Liver (tissue), 8 donors: ENCODE measurements at regions not wholly inside any gene's neighbourhood (a gene's known extent, or its start where the extent isn't known, plus 50 kb on each side); places are given as distances from the start of the nearest gene placed in this dataset.

Experiments
- DNase-seq: peaks from one replicate; pipeline ENCODE4 v3.0.0-alpha.2; 2017; ENCODE audit warnings: low spot score
- H3K27ac ChIP-seq, 2 donors: one replicate each; pipeline ENCODE4 v1.7.0; 2013; ENCODE audit warnings: inconsistent platforms in 2 of 2, low read length in 2 of 2, control low read depth in 1 of 2, low read depth in 1 of 2, mild to moderate bottlenecking in 1 of 2
- H3K27me3 ChIP-seq, 4 donors: one replicate each; pipeline versions ENCODE4 v1.6.1 to v1.7.0; 2013; ENCODE audit warnings: low read length in 3 of 4, inconsistent platforms in 1 of 4, mild to moderate bottlenecking in 1 of 4, moderate library complexity in 1 of 4; ENCODE audit not compliant: control insufficient read depth in 4 of 4, insufficient read depth in 4 of 4
- H3K36me3 ChIP-seq, 4 donors: one replicate each; pipeline versions ENCODE4 v1.6.1 to v1.7.0; 2013; ENCODE audit warnings: low read length in 3 of 4, mild to moderate bottlenecking in 3 of 4, low read depth in 1 of 4, moderate library complexity in 1 of 4; ENCODE audit not compliant: control insufficient read depth in 4 of 4, insufficient read depth in 3 of 4
- H3K4me1 ChIP-seq, 4 donors: one replicate each; pipeline versions ENCODE4 v1.6.1 to v1.7.0; 2013; ENCODE audit warnings: low read length in 3 of 4, mild to moderate bottlenecking in 3 of 4, moderate library complexity in 1 of 4; ENCODE audit not compliant: control insufficient read depth in 4 of 4, insufficient read depth in 4 of 4
- H3K4me3 ChIP-seq, 3 donors: one replicate each; pipeline versions ENCODE4 v1.6.1 to v1.7.0; 2013; ENCODE audit warnings: low read length in 3 of 3, control low read depth in 1 of 3, low read depth in 1 of 3, mild to moderate bottlenecking in 1 of 3
- H3K9ac ChIP-seq, 2 donors: one replicate each; pipeline ENCODE4 v1.7.0; 2013; ENCODE audit warnings: low read length in 2 of 2, mild to moderate bottlenecking in 2 of 2, moderate library complexity in 2 of 2, control low read depth in 1 of 2, low read depth in 1 of 2
- H3K9me3 ChIP-seq, 4 donors: one replicate each; pipeline versions ENCODE4 v1.6.1 to v1.7.0; 2013; ENCODE audit warnings: low read length in 3 of 4; ENCODE audit not compliant: control insufficient read depth in 4 of 4
- ATF3 ChIP-seq: IDR thresholded peaks from 2 replicates; pipeline ENCODE4 v1.6.1; 2016; ENCODE audit warnings: antibody characterized with exemption
- CTCF ChIP-seq: fragments of 150-350 bp; IDR thresholded peaks from 2 replicates; pipeline ENCODE4 v1.5.1; 2017; ENCODE audit warnings: improper control_type of control experiment, low read depth, low read length; ENCODE audit not compliant: missing input control
- EGR1 ChIP-seq, 2 donors: IDR thresholded peaks; 2 replicates each; pipeline ENCODE4 v1.6.1; 2016 to 2018; ENCODE audit warnings: antibody characterized with exemption in 2 of 2, low read depth in 2 of 2
- FOXA1 ChIP-seq: IDR thresholded peaks from 2 replicates; pipeline ENCODE4 v1.6.1; 2016; ENCODE audit warnings: antibody characterized with exemption
- FOXA2 ChIP-seq: IDR thresholded peaks from 2 replicates; pipeline ENCODE4 v1.6.1; 2016; ENCODE audit warnings: antibody characterized with exemption
- GABPA ChIP-seq, 2 donors: IDR thresholded peaks in 1 of 2; conservative IDR thresholded peaks in 1 of 2; 2 replicates each; pipeline ENCODE4 v1.6.1; 2016; ENCODE audit warnings: antibody characterized with exemption in 2 of 2, mild to moderate bottlenecking in 1 of 2, moderate library complexity in 1 of 2
- HNF4G ChIP-seq: IDR thresholded peaks from 2 replicates; pipeline ENCODE4 v1.6.1; 2016; ENCODE audit warnings: antibody characterized with exemption
- JUND ChIP-seq, 2 donors: IDR thresholded peaks; 2 replicates each; pipeline ENCODE4 v1.6.1; 2016; ENCODE audit warnings: antibody characterized with exemption in 2 of 2
- MAX ChIP-seq: IDR thresholded peaks from 2 replicates; pipeline ENCODE4 v1.6.1; 2016; ENCODE audit warnings: antibody characterized with exemption
- NR2F2 ChIP-seq: IDR thresholded peaks from 2 replicates; pipeline ENCODE4 v1.6.1; 2016; ENCODE audit warnings: antibody characterized with exemption
- RAD21 ChIP-seq, 2 donors: IDR thresholded peaks; 2 replicates each; pipeline ENCODE4 v1.6.1; 2016; ENCODE audit warnings: antibody characterized with exemption in 2 of 2, mild to moderate bottlenecking in 2 of 2
- REST ChIP-seq: IDR thresholded peaks from 2 replicates; pipeline ENCODE4 v1.6.1; 2016; ENCODE audit warnings: antibody characterized with exemption, mild to moderate bottlenecking
- SP1 ChIP-seq: IDR thresholded peaks from 2 replicates; pipeline ENCODE4 v1.6.1; 2018; ENCODE audit warnings: antibody characterized with exemption, mild to moderate bottlenecking
- TAF1 ChIP-seq: conservative IDR thresholded peaks from 2 replicates; pipeline ENCODE4 v1.6.1; 2016; ENCODE audit warnings: antibody characterized with exemption, mild to moderate bottlenecking
- YY1 ChIP-seq: IDR thresholded peaks from 2 replicates; pipeline ENCODE4 v1.6.1; 2016; ENCODE audit warnings: antibody characterized with exemption, mild to moderate bottlenecking
- WGBS: extraction: QIAGEN DNeasy Blood & Tissue Kit; methylation state at CpG from one replicate; pipeline ENCODE4 v1.1.7; 2013; 5-methylcytosine and 5-hydroxymethylcytosine counted together
- donor health status: healthy.
- donor health status: healthy.
- donor health status: healthy.
- donor health status: healthy.
- donor health status: healthy.

GRCh38 chr6:19525673-19526072, 311.5 kb upstream of the ID4 start (continued):
- TF ChIP-seq REST (no peak), HNF4G (no peak), NR2F2 (no peak), RAD21 (IDR thresholded peaks at IDR 0.05) (no peak), FOXA2 (no peak), EGR1 (IDR thresholded peaks at IDR 0.05; ENCODE audit: low read depth in 2 of 2) (no peak), YY1 (no peak)

GRCh38 chr6:19530188-19530587, 307.0 kb upstream of the ID4 start:
- Histone ChIP-seq H3K27ac (no peak overlapping the region), H3K4me3 (no peak overlapping the region), H3K4me1 (no peaks in the 10 kb centered on the region), H3K9me3 (no peaks in the 10 kb centered on the region), H3K27me3 (peaks cover 0 to 3% (median 0%) of the 10 kb centered on the region in 4 donors), H3K36me3 (no peaks in the 10 kb centered on the region), H3K9ac (no peak overlapping the region)
- 88% methylated on average over 1 of the region's 1 CpG for WGBS
- no peak for TF ChIP-seq TAF1
- no peak for TF ChIP-seq REST
- no peak for DNase-seq

- TF ChIP-seq JUND (IDR thresholded peaks at IDR 0.05) (no peak), CTCF (no peak), SP1 (no peak), FOXA1 (no peak), HNF4G (no peak), MAX (no peak), TAF1 (no peak), FOXA2 (no peak), ATF3 (no peak), GABPA (IDR thresholded peaks at IDR 0.05 in 1 of 2, conservative IDR thresholded peaks at IDR 0.05 in 1 of 2) (no peak), NR2F2 (no peak)
- no peak for DNase-seq
- 70% methylated on average over 2 of the region's 2 CpGs for WGBS
Observed at GRCh38 chr6:19535351-19535750, 301.8 kb upstream of the ID4 start.

More at GRCh38 chr6:19535351-19535750, 301.8 kb upstream of the ID4 start:
- Histone ChIP-seq H3K36me3 (no peaks in the 10 kb centered on the region), H3K27ac (no peak overlapping the region), H3K4me1 (no peaks in the 10 kb centered on the region), H3K9ac (no peak overlapping the region), H3K9me3 (no peaks in the 10 kb centered on the region), H3K4me3 (no peak overlapping the region), H3K27me3 (peaks cover 0 to 5% (median 0%) of the 10 kb centered on the region in 4 donors)
